DND-41 (cell line): ENCODE measurements at regions not wholly inside any gene's neighbourhood (a gene's known extent, or its start where the extent isn't known, plus 50 kb on each side); places are given as distances from the start of the nearest gene placed in this dataset.

Source experiments
- ATAC-seq: fragments of 200-7000 bp; cut with Tn5 transposase; 3 replicates; pipeline ENCODE4 v1.9.1; 2021; ENCODE audit warnings: low read depth; ENCODE audit not compliant: insufficient read depth
- DNase-seq: peaks from one replicate; pipeline ENCODE4 v3.0.0-alpha.2; 2020
- H2AFZ ChIP-seq: 2 replicates; pipeline ENCODE4 v1.6.0; 2012; ENCODE audit warnings: low read depth, low read length
- H3K27ac ChIP-seq: 2 replicates; pipeline ENCODE4 v1.5.1; 2012; ENCODE audit warnings: low read length, inconsistent platforms
- H3K27me3 ChIP-seq: fragments of 200-600 bp; sonication (generic); 2 replicates; pipeline ENCODE4 v1.6.0; 2012; ENCODE audit warnings: low read length, mild to moderate bottlenecking, inconsistent platforms; ENCODE audit not compliant: insufficient read depth, poor library complexity
- H3K36me3 ChIP-seq: 2 replicates; pipeline ENCODE4 v1.5.1; 2012; ENCODE audit warnings: low read length, inconsistent platforms; ENCODE audit not compliant: insufficient read depth
- H3K4me1 ChIP-seq: 2 replicates; pipeline ENCODE4 v1.5.1; 2012; ENCODE audit warnings: mild to moderate bottlenecking, low read length; ENCODE audit not compliant: insufficient read depth
- H3K4me2 ChIP-seq: 2 replicates; pipeline ENCODE4 v1.6.0; 2012; ENCODE audit warnings: mild to moderate bottlenecking, moderate library complexity, low read length, inconsistent platforms; ENCODE audit not compliant: insufficient read depth
- H3K4me3 ChIP-seq, 2 experiments: fragments of 200-600 bp in 1 of 2; shearing (Covaris generic) in 1 of 2; 2 replicates each; pipeline ENCODE4 v1.5.1; 2012 to 2016; ENCODE audit warnings: inconsistent platforms in 2 of 2, low read length in 2 of 2, mild to moderate bottlenecking in 2 of 2, low read depth in 1 of 2, moderate library complexity in 1 of 2
- H3K79me2 ChIP-seq: 2 replicates; pipeline ENCODE4 v1.6.0; 2012; ENCODE audit warnings: low read length, inconsistent platforms; ENCODE audit not compliant: insufficient read depth
- H3K9ac ChIP-seq: 2 replicates; pipeline ENCODE4 v1.6.0; 2012; ENCODE audit warnings: low read depth, mild to moderate bottlenecking, inconsistent platforms, low read length, moderate library complexity
- H3K9me3 ChIP-seq: 2 replicates; pipeline ENCODE4 v1.5.1; 2012; ENCODE audit warnings: low read length, moderate library complexity, mild to moderate bottlenecking, inconsistent platforms; ENCODE audit not compliant: insufficient read depth, severe bottlenecking
- H4K20me1 ChIP-seq: 2 replicates; pipeline ENCODE4 v1.6.0; 2012; ENCODE audit warnings: low read length; ENCODE audit not compliant: insufficient read depth
- CTCF ChIP-seq: IDR thresholded peaks from 2 replicates; pipeline ENCODE4 v1.5.1; 2012; ENCODE audit warnings: borderline replicate concordance, low read length, moderate library complexity, mild to moderate bottlenecking; ENCODE audit not compliant: poor library complexity, severe bottlenecking; ENCODE audit errors: extremely low read depth
- EZH2 ChIP-seq: IDR thresholded peaks from 3 replicates; pipeline ENCODE4 v1.6.1; 2012; ENCODE audit warnings: borderline replicate concordance, low read depth, mild to moderate bottlenecking, moderate library complexity, low read length, inconsistent platforms; ENCODE audit not compliant: severe bottlenecking

- no peak overlapping the region for H3K9ac ChIP-seq
- no peak overlapping the region for H3K4me2 ChIP-seq
- no peak overlapping the region for H3K27ac ChIP-seq
- DNase-seq (no peak), ATAC-seq (no peak)
- no peaks in the 10 kb centered on the region for H4K20me1 ChIP-seq
- H3K36me3 ChIP-seq, result no peaks in the 10 kb centered on the region
- no peaks in the 10 kb centered on the region for H3K4me1 ChIP-seq
- no peaks in the 10 kb centered on the region for H3K27me3 ChIP-seq
- H3K9me3 ChIP-seq, result no peaks in the 10 kb centered on the region
- TF ChIP-seq EZH2 (no peak), CTCF (no peak)
- no peaks in the 10 kb centered on the region for H3K79me2 ChIP-seq
- H3K4me3 ChIP-seq, result no peak overlapping the region
- H2AFZ ChIP-seq, result no peak overlapping the region
Observed at GRCh38 chr3:115436767-115437301, 186.5 kb upstream of the GAP43 start.

- Histone ChIP-seq H3K36me3 (no peaks in the 10 kb centered on the region), H3K79me2 (no peaks in the 10 kb centered on the region), H3K9ac (no peak overlapping the region), H2AFZ (no peak overlapping the region), H3K4me2 (no peak overlapping the region), H3K27ac (no peak overlapping the region), H3K4me1 (no peaks in the 10 kb centered on the region), H3K4me3 (no peak overlapping the region), H3K9me3 (no peaks in the 10 kb centered on the region), H3K27me3 (no peaks in the 10 kb centered on the region), H4K20me1 (no peaks in the 10 kb centered on the region)
- TF ChIP-seq CTCF (no peak), EZH2 (no peak)
- DNase-seq, result no peak
- ATAC-seq, result no peak
Observed at GRCh38 chr3:115438799-115439198, 184.5 kb upstream of the GAP43 start.

- H2AFZ ChIP-seq, result no peak overlapping the region
- H3K9ac ChIP-seq, result no peak overlapping the region
- H3K4me2 ChIP-seq, result no peak overlapping the region
- no peaks in the 10 kb centered on the region for H3K9me3 ChIP-seq
- no peak for TF ChIP-seq CTCF
- TF ChIP-seq EZH2, result no peak
- DNase-seq, result no peak
- no peak overlapping the region for H3K4me3 ChIP-seq
- no peak overlapping the region for H3K27ac ChIP-seq
- no peaks in the 10 kb centered on the region for H4K20me1 ChIP-seq
- no peaks in the 10 kb centered on the region for H3K79me2 ChIP-seq
- H3K4me1 ChIP-seq, result no peaks in the 10 kb centered on the region
- no peaks in the 10 kb centered on the region for H3K27me3 ChIP-seq
- ATAC-seq, result no peak
- no peaks in the 10 kb centered on the region for H3K36me3 ChIP-seq
Observed at GRCh38 chr3:115445559-115445958, 177.8 kb upstream of the GAP43 start.

GRCh38 chr3:115448851-115449250, 174.5 kb upstream of the GAP43 start:
- DNase-seq, result no peak

More at GRCh38 chr3:115448851-115449250, 174.5 kb upstream of the GAP43 start:
- H4K20me1 ChIP-seq, result no peaks in the 10 kb centered on the region
- H3K9ac ChIP-seq, result no peak overlapping the region
- H3K4me2 ChIP-seq, result no peak overlapping the region
- no peaks in the 10 kb centered on the region for H3K27me3 ChIP-seq
- H3K27ac ChIP-seq, result no peak overlapping the region
- H2AFZ ChIP-seq, result no peak overlapping the region
- H3K4me3 ChIP-seq, result no peak overlapping the region
- no peaks in the 10 kb centered on the region for H3K36me3 ChIP-seq
- no peak for TF ChIP-seq CTCF
- TF ChIP-seq EZH2, result no peak
- H3K9me3 ChIP-seq, result no peaks in the 10 kb centered on the region
- no peaks in the 10 kb centered on the region for H3K4me1 ChIP-seq
- H3K79me2 ChIP-seq, result no peaks in the 10 kb centered on the region
- ATAC-seq, result no peak
